OCI-M1 (cell line): ENCODE measurements at regions not wholly inside any gene's neighbourhood (a gene's known extent, or its start where the extent isn't known, plus 50 kb on each side); places are given as distances from the start of the nearest gene placed in this dataset.
"Not testable (repeated sequence)": the region's sequence is repeated elsewhere in the genome, so short reads cannot be mapped to it uniquely, and the experiment has no call there.

Experiments
- DNase-seq: peaks from one replicate; lab custom pipeline; 2025; lab: John Stamatoyannopoulos, UW

DNA sequence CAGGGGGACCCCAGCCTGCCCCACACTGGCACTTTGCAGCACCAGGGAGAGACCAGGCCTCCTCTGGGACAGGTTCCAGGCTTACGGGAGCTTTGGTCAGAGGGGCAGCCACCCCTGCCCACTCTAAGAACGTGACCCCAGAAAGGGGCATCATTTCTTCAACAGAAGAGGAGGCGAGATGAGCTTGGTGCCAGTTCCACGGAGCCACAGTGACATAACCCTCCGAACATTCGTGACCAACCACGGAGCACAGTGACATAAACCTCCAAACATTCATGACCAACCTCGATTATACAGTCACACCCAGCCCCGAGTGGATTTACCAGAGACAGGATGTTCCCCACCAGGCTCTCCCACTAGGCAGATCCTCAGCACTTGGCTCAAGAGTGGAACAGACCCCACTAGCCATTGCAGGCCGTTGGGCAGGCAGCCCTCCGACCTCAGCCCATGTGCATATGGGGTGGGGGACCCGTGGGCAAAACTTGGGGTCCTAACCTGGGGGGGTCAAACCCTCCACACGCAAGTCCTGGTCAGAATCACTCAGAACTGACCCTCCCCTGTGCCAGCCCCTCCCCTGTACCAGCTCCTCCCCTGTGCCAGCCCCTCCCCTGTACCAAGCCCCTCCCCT, 112.9 kb downstream of the METRNL start:
- DNase-seq: no peak

DNA sequence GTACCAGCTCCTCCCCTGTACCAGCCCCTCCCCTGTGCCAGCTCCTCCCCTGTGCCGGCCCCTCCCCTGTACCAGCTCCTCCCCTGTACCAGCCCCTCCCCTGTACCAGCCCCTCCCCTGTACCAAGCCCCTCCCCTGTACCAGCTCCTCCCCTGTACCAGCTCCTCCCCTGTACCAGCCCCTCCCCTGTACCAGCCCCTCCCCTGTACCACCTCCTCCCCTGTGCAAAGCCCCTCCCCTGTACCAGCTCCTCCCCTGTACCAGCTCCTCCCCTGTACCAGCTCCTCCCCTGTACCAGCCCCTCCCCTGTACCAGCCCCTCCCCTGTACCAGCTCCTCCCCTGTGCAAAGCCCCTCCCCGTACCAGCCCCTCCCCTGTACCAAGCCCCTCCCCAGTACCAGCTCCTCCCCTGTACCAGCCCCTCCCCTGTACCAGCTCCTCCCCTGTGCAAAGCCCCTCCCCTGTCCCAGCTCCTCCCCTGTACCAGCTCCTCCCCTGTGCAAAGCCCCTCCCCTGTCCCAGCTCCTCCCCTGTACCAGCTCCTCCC, 113.5 kb downstream of the METRNL start:
- not testable (repeated sequence) for DNase-seq

DNA sequence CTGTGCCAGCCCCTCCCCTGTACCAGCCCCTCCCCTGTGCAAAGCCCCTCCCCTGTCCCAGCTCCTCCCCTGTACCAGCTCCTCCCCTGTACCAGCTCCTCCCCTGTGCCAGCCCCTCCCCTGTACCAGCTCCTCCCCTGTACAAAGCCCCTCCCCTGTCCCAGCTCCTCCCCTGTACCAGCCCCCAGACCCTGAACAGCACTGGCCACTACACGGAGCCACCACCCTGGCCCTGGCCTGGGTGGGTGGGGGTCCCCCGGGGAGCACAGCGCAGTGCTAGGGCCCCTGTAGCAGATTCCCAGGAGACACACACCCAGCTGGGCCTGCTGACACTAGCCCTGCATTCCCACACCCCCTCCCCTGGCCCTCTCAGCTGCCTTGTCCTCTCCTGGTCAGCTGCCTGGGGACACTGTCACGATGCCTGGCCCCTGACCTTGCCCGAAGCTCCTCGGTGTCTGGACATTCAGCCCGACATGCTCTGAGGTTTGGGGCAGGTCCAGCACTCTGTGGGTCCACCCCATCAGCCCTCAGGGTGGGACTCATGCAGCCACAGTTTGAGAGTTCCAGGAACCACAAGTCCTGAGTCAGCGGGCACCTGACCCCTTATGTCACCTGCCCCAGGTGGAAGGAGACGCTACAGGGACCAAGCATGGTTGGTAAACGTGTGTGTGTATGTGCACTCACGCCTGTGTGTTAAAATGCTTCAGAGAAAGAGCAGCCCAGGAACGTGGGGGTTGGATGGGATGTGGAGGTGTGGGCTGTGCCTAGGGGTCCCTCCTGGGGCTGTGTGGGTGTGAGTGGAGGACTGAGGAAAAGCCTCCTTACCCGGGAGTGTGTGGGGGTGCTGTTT, 114.2 kb downstream of the METRNL start:
- DNase-seq: no peak

- DNase-seq: no peak
Measured at GRCh38 chr17:83194186-83194561, 114.8 kb downstream of the METRNL start.

- no peak for DNase-seq
Measured at GRCh38 chr17:83194761-83195329, 115.4 kb downstream of the METRNL start.

- no peak for DNase-seq
Measured at GRCh38 chr17:83195330-83196023, 116.1 kb downstream of the METRNL start.

DNA sequence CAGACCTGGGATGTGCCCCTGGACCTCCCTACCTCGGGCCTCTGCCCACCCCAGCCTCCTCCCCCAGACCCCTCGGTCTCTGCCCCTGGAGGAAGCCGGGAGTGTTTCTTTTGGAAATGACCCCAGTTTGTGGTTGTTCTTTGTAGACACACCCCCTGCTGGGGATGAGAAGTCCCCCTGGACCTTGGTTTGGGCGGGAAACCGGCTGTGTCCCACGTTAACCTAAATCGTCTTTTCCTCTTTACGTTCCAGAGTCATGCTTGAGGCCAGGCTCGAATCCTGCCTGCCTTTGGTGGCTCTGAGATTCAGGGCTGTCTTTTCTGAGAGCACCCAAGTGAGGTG, 116.6 kb downstream of the METRNL start:
- DNase-seq: no peak

DNA sequence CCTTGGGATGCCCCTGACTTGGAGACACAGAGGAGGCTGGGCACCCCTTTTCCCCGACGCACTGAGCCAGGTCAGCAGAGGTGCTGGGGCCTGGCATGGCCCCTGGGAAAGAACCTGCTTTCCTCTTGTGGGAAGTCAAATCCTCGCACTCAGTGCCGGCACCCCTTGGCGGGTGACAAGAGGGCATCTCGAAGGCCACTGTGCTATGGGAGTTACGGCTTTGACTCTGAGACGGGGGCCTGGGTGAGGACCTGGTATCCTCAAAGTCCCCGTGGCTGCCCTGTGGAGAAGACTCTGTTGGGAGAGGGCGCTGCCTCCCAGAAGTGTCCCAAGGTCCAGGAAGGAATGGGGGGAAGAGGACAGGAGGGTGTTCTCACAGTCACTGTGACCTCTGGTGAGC, 117.0 kb downstream of the METRNL start:
- no peak for DNase-seq

GRCh38 chr17:83196973-83197880, 117.8 kb downstream of the METRNL start:
- no peak for DNase-seq

DNA sequence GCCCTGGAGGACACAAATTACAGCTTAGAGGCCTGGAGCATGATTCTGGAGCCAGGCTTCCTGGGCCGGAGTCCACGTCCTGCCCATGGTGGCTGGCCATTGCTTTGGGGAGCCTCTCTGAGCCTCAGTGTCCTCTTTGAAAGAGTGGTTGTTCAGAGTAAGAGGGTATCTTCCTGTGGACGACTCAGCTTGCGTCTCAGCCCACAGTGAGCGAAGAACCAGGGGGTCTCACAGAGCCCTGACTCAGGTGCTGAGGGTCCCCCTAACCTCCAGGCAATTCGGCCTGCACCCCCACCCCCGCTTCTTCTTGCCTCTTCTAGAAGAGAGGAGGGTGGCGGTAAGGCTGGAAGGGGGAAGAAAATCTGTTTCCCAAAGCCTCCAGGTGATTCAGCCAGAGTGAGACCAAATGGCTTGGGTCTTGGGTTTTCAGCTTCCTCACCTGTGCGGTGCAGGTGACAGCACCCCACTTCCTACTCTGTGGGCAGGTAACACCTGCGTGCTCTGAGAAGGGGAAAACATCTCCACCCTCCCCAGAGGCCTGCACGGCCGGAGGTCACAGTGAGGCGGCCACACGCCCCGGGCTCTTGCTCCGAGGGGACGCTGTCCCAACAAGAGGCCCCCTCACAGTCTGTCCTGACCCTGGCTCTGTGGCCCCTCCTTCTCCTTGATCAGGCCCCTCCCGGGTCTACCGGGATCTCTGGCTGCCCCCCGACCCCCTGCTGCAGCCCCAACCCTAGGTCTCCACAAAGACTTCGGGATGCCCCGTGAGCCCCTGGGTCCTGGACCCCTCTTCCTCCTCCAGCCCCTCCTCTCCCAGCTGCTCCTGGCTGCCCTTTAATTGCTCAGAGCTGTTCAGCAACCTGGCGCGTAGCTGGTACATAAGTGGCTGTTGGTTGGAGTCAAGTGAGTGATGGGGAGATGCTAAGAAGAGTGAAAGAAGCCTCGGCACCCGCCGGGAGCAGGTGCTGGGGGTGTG, 119.2 kb downstream of the METRNL start:
- no peak for DNase-seq

- DNase-seq: peak; percentile 16
Measured at GRCh38 chr17:83199500-83200201, 120.2 kb downstream of the METRNL start.

DNA sequence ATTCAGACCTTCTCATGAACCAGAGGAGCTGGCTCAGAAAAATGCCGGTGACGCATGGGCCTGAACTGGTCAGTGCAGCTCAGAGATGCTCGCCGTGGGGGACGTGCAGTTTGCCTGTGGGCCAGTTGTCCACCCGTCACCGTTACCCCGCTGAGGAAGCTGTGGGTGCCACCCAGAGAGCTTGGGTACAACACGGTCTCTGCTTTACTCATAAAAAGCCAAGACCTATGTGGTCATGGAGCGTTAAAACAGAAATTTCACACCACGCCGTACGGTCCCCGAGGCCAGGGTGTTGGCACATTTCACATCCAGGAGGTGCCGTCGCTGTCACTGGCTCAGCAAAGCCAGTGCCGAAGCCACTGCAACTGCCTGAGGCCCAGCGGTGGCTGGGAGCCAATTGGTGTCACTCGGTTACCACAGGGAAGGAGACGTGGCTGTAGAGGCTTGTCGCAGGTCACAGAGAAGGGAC, 120.9 kb downstream of the METRNL start:
- DNase-seq: no peak

GRCh38 chr17:83200751-83201150, 121.3 kb downstream of the METRNL start:
- no peak for DNase-seq

GRCh38 chr17:83201206-83202001, 122.0 kb downstream of the METRNL start:
- DNase-seq: no peak

- no peak for DNase-seq
Measured at GRCh38 chr17:83202002-83203000, 122.9 kb downstream of the METRNL start.

DNA sequence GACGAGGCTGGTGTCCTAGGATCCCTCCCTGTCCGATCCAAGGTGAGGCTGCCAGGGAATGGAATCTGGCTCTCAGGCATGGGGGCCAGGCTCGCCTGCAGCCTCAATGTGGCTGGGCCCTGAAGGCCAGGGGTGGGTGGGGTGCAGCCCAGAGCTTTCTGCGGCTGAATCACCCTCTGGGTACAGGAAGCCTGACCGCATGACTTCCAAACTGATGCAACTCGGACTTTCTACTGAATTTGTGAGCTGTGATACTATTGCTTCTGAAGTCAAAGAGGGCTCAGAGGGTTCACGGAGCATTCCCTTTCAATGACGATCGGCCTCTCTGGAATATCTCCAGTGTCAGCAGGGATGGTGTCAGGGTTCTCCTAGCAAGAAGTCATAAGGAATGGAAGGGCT, 123.7 kb downstream of the METRNL start:
- DNase-seq: no peak

GRCh38 chr17:83203472-83204221, 124.2 kb downstream of the METRNL start:
- DNase-seq: no peak
